ENCODE measurements at regions not wholly inside any gene's neighbourhood (a gene's known extent, or its start where the extent isn't known, plus 50 kb on each side); places are given as distances from the start of the nearest gene placed in this dataset.

DNA sequence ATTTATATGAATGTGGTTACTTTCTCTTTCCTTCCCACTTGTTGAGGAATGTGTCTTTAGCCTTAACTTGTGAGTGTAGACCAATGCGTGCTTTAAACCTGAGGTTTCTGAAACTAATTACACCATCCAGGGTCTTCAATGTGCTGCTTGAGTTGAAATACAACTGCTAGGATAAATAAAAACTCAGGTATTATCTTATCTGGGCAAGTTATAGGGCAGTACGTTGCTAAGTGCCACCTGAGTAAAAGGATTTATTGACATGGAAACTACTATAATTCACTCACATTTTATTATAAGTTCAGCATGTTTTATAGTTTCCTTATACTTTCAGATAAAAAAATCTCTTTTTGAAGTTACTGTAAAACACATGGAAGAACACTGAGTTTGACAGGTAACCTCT is 1136.8 kb upstream of the NUDT12 start:
- Histone ChIP-seq H4K20me1 (ENCODE audit: insufficient read depth, low read length) (no peaks in the 10 kb centered on the region), H3K9me3 (ENCODE audit: control insufficient read depth, insufficient read depth, low read length) (peaks cover 15% of the 10 kb centered on the region), H3K27me3 (ENCODE audit: control insufficient read depth, insufficient read depth, low read length) (no peaks in the 10 kb centered on the region), H3K14ac (replicated peaks; ENCODE audit: low read depth, low read length) (no peak overlapping the region), H2BK20ac (ENCODE audit: low read depth, low read length) (no peak overlapping the region), H3K18ac (ENCODE audit: low read depth, low read length) (no peak overlapping the region), H3K36me3 (ENCODE audit: control insufficient read depth, insufficient read depth, low read length) (no peaks in the 10 kb centered on the region), H2BK15ac (ENCODE audit: low read depth, low read length) (no peak overlapping the region), H4K91ac (ENCODE audit: insufficient read depth, low read depth, low read length) (no peak overlapping the region), H3K79me1 (ENCODE audit: low read depth in 1 of 2, low read length in 2 of 2) (no peaks in the 10 kb centered on the region), H3K9ac (ENCODE audit: low read depth, low read length) (no peak overlapping the region), H3K23ac (ENCODE audit: low read depth, low read length) (no peak overlapping the region), H3K27ac (ENCODE audit: insufficient read depth, low read length) (no peak overlapping the region), H2AK5ac (ENCODE audit: low read depth, low read length) (no peak overlapping the region), H2AK9ac (replicated peaks; ENCODE audit: low read depth, low read length, poor library complexity) (no peak overlapping the region), H2AFZ (replicated peaks; ENCODE audit: low read length, poor library complexity) (no peak overlapping the region), H3K4me1 (ENCODE audit: control insufficient read depth, insufficient read depth, low read length) (no peaks in the 10 kb centered on the region), H2BK5ac (ENCODE audit: low read depth, low read length, poor library complexity, severe bottlenecking) (no peak overlapping the region), H3K4me2 (ENCODE audit: low read depth, low read length) (no peak overlapping the region), H2BK120ac (ENCODE audit: low read depth, low read length) (no peak overlapping the region), H3K4ac (ENCODE audit: low read depth, low read length) (no peak overlapping the region), H3K4me3 (ENCODE audit: insufficient read depth, low read depth, low read length) (no peak overlapping the region), H4K5ac (ENCODE audit: low read depth, low read length) (no peak overlapping the region), H3K9me1 (ENCODE audit: insufficient read depth, low read length) (no peaks in the 10 kb centered on the region), H4K8ac (ENCODE audit: low read depth in 2 of 2, low read length in 2 of 2) (no peak overlapping the region), H3K56ac (ENCODE audit: extremely low read depth, insufficient read depth, low read length) (no peak overlapping the region)
- ChIA-PET POLR2A (ENCODE audit: unreplicated experiment) (no interaction called here), CTCF (no interaction called here)
- intact Hi-C loops (cut with micrococcal nuclease) (no loop called here), in situ Hi-C loops (cut with MboI; ENCODE audit: low sequenced_read_pairs) (no loop called here), dilution Hi-C loops (cut with HindIII; ENCODE audit: low sequenced_read_pairs, unreplicated experiment) (no loop called here)
- ATAC-seq (ENCODE audit: low read depth) (no peak), DNase-seq (no peak)
- no peak for TF ChIP-seq RAD21 (IDR thresholded peaks at IDR 0.05; ENCODE audit: low read length)
- no peak for TF ChIP-seq MAZ (IDR thresholded peaks at IDR 0.05; ENCODE audit: borderline replicate concordance, low read depth, low read length)
- TF ChIP-seq SMC3 (IDR thresholded peaks at IDR 0.05; ENCODE audit: low read depth, low read length): no peak
- TF ChIP-seq MXI1 (IDR thresholded peaks at IDR 0.05; ENCODE audit: borderline replicate concordance, low read depth, low read length): no peak
- TF ChIP-seq POLR2A (IDR thresholded peaks at IDR 0.05; ENCODE audit: low read depth, low read length): no peak
- no peak for TF ChIP-seq FOS (IDR thresholded peaks at IDR 0.05; ENCODE audit: low read depth, low read length)
- no peak for TF ChIP-seq NFE2L2 (IDR thresholded peaks at IDR 0.05; ENCODE audit: low read depth, low read length)
- no peak for TF ChIP-seq USF2 (IDR thresholded peaks at IDR 0.05; ENCODE audit: low read depth, low read length)
- no peak for TF ChIP-seq BHLHE40 (IDR thresholded peaks at IDR 0.05; ENCODE audit: low read depth, low read length)
- TF ChIP-seq CEBPB (IDR thresholded peaks at IDR 0.05; ENCODE audit: low read depth, low read length): no peak
- TF ChIP-seq RCOR1 (IDR thresholded peaks at IDR 0.05; ENCODE audit: insufficient replicate concordance, low read length): no peak
- no peak for TF ChIP-seq MAFK (IDR thresholded peaks at IDR 0.05; ENCODE audit: low read depth, low read length)
- no peak for TF ChIP-seq CHD1 (IDR thresholded peaks at IDR 0.05; ENCODE audit: low read depth, low read length)
- TF ChIP-seq ELK1 (IDR thresholded peaks at IDR 0.05; ENCODE audit: borderline replicate concordance, low read depth, low read length): no peak
- TF ChIP-seq, protein P1, sequence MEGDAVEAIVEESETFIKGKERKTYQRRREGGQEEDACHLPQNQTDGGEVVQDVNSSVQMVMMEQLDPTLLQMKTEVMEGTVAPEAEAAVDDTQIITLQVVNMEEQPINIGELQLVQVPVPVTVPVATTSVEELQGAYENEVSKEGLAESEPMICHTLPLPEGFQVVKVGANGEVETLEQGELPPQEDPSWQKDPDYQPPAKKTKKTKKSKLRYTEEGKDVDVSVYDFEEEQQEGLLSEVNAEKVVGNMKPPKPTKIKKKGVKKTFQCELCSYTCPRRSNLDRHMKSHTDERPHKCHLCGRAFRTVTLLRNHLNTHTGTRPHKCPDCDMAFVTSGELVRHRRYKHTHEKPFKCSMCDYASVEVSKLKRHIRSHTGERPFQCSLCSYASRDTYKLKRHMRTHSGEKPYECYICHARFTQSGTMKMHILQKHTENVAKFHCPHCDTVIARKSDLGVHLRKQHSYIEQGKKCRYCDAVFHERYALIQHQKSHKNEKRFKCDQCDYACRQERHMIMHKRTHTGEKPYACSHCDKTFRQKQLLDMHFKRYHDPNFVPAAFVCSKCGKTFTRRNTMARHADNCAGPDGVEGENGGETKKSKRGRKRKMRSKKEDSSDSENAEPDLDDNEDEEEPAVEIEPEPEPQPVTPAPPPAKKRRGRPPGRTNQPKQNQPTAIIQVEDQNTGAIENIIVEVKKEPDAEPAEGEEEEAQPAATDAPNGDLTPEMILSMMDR (conservative IDR thresholded peaks at IDR 0.05; ENCODE audit: low read depth, low read length): no peak
- TF ChIP-seq RFX5 (IDR thresholded peaks at IDR 0.05; ENCODE audit: low read depth, low read length): no peak
- no CpG with 5 or more reads among the region's 2 CpGs for WGBS, 2 experiments (ENCODE audit: extremely low coverage in 2 of 2, insufficient read length in 1 of 2)
- BruUV-seq (replicated peaks): no TSS peak

Data from IMR-90 (cell line).